Activated CD4-positive, alpha-beta T cell treated with anti-CD3 and anti-CD28 coated beads, Interleukin-2, amount 50 U/mL, for 48 hours (primary cell): ENCODE measurements at regions not wholly inside any gene's neighbourhood (a gene's known extent, or its start where the extent isn't known, plus 50 kb on each side); places are given as distances from the start of the nearest gene placed in this dataset.
"Not testable (repeated sequence)": the region's sequence is repeated elsewhere in the genome, so short reads cannot be mapped to it uniquely, and the experiment has no call there.

Source experiments
- DNase-seq, 2 experiments: peaks; one replicate each; pipeline ENCODE4 v3.0.0-alpha.2; 2020

DNA sequence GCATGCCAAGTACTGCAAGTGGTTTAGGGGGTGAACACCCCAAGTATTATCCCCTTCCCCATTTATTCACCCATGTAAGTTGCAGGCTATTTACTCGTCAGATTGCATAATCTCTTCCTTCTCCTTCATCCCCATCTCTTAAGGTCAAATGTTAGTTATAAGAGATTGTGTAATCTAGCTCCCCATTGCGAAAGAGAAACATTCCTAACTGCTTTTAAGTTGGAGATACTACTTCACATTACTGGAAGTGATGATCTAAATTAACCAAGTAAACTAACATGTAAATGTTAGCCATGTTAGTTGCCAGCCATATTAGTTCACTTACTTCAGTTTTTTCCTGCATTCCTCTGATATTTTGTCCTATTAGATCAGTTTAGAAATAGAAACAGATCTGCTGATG is 262.3 kb downstream of the TAF11L14 start:
- no peak for DNase-seq

GRCh38 chr5:17897776-17898175 is 263.5 kb downstream of the TAF11L14 start:
- DNase-seq: no peak

- no peak for DNase-seq
Observed at GRCh38 chr5:17898766-17899165, 264.5 kb downstream of the TAF11L14 start.

GRCh38 chr5:17907094-17907493 is 272.8 kb downstream of the TAF11L14 start:
- DNase-seq: no peak

DNA sequence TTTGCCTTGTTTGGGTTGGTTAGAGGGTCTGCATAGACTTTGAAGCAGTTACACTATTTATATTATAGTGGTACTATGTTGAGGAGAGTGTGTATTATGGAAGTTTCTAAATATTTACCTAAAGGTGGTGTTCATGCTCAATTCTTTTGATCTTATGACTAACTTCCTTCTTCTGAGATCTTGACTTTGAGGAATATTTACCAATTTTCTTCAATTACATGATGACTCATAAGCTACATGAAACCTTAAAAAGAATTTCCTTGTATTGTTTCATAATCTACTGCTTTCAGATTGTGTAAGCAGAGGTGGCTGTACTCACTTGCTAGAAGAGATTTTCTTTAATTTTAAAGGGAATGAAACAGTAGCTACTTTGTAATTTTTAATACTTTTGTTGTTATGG is 276.1 kb downstream of the TAF11L14 start:
- no peak for DNase-seq

- DNase-seq: no peak
Observed at GRCh38 chr5:17912794-17913193, 278.5 kb downstream of the TAF11L14 start.

DNA sequence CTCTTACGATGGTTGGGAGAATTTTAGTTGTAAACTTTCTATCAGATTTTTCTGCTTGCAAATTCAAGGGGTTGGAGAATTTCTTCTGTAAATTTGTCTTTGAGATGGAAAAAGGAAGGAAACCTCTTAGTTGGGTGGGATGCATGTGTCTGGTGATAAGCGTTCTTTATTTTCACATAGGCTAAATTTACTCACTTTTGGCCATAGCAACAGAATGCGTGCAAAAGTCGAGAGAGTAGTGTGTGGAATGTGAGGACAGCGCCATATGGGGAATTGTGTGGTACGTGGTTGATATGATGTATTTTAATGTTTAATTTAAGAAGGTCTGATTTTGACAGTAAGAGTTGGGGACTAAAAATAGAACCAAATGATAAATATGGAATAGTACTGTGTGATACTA is 282.2 kb downstream of the TAF11L14 start:
- DNase-seq: no peak

- DNase-seq: no peak
Observed at GRCh38 chr5:17917465-17917864, 283.2 kb downstream of the TAF11L14 start.

- DNase-seq: no peak
Observed at GRCh38 chr5:17918373-17919104, 284.3 kb downstream of the TAF11L14 start.

DNA sequence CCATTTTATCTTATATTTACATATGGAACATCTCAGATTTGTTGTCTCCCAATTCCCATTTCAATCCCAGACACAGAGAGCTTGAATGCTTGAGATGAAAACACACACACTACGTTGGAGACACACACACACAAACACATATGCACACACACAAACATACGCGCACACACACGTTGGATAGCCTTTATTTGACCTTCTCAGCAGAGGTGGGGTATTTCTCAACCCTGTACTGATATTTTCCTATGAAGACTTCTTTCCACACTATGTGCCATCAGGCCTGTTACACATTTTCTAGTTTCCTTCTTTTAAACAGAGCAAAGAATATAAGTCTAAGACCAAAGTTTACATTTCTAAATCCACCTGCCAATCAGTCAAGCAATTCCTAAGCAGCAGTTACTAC is 291.0 kb downstream of the TAF11L14 start:
- no peak for DNase-seq

GRCh38 chr5:17928581-17928981 is 294.3 kb downstream of the TAF11L14 start:
- no peak for DNase-seq

DNA sequence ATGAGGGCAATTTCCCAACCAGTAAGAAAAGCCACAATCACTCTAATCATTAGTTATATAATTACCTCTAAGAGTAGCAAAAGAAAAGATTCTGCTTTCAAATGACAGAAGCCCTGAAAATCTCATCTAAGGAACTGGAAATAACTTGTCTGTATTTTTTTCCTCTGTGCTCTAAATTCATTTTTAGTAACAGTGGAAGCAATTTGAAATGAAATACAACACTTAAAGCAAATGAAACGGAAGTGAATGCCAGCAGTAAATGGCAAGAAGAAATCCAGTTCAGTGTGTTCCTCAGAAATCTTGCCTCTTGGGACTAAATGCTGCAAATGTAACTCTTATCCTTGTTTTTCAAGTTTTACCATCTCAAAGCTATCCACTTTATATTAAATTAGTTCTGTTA is 294.9 kb downstream of the TAF11L14 start:
- no peak for DNase-seq

DNA sequence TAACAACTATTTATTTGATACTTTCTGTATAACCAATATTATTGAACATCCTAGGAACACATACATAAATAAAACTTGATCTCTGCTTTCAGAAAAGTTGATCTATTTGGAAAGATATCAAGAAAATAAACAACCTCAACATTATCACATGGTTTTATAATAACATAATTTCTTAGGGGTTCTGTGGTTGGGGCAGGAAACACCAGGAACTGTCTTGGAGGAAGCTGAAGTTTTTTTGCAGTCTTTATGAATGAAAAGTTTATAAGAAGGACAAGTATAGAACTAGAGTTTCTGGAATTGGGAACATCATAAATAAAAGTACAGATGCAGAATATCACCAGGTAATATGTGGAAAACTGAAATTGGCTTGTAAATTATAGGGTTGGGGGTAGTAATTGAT is 296.1 kb downstream of the TAF11L14 start:
- no peak for DNase-seq

DNA sequence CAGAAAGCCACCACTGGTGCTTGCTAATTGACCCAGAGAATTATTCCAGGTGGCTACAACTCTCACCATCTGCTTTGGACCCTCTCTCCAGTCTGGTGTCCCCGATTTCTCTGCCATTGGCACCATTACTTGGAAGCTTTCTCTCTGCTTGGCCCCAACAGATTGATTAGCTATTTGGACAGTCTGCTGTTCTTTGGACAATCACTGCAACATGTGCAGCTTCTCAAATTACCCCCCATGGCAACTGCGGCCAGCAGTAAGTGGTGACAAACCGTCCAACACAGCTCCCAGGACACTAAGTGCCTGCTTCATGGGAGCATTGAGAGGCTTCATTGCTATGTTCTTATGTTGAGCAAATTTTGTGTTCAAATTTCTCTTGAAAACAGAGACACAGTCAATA is 309.8 kb downstream of the TAF11L14 start:
- DNase-seq: no peak

GRCh38 chr5:17947029-17947428 is 312.8 kb downstream of the TAF11L14 start:
- no peak for DNase-seq

- no peak for DNase-seq
Observed at GRCh38 chr5:17951392-17952169, 317.3 kb downstream of the TAF11L14 start.

DNA sequence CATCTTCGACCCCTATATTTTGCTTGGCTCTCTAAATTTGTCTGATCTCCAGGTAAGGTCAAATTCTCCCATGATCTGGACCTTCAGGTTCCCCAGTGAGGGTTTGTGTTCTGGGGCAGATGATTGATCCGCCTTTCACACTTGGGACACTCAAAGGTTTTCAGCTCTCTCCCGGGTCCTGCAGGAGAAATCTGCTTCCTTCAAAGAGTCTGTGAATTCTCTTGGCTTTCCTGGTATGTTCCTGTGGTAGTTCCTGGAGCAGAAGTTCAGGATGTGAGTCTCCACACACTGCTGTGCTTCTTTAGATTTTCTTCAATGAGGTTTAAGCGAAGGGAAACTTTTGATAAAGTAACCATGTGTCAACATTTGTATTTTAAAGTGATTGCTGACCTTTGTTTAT is 318.0 kb downstream of the TAF11L14 start:
- no peak for DNase-seq

- no peak for DNase-seq
Observed at GRCh38 chr5:17964067-17964466, 329.8 kb downstream of the TAF11L14 start.

DNA sequence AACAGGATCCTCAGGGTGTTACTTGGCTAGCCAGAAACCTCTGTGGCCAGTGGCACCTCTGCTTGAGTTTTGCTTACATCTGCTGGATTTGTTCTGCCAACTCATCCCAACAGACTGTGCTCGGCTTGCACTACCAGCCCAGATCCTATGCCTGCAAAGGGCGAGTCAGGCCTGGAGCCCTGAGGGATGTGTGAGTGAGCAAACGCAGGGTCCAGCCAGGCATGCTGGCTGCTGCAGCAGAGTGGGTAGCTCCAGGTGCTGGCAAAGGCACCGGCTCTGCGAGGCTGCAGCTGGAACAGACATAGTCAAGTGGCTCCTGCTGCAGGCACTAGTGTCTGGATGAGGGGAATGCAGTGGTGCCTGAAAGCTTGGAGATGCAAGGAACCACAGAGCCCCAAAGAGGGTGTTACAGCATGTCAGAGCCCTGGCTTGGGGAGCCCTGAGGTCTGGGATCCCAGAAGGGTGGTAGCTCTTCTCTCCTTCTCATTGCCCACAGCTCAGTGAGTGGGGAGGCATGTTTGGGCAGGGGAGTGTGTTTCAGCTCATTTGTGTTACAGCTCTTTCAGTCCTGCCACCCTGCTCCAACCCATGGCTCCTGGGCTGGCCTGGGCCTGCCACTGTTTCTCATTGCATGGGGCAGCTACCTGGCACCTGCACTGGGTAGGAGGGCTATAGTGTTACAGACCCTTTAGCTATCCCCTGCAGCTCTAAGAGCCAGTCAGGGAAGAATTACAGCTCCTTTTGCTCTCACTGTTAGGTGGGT is 332.6 kb downstream of the TAF11L14 start:
- no peak for DNase-seq

GRCh38 chr5:17976404-17976803 is 342.1 kb downstream of the TAF11L14 start:
- DNase-seq: no peak

- no peak for DNase-seq
Observed at GRCh38 chr5:17978954-17979353, 344.7 kb downstream of the TAF11L14 start.

DNA sequence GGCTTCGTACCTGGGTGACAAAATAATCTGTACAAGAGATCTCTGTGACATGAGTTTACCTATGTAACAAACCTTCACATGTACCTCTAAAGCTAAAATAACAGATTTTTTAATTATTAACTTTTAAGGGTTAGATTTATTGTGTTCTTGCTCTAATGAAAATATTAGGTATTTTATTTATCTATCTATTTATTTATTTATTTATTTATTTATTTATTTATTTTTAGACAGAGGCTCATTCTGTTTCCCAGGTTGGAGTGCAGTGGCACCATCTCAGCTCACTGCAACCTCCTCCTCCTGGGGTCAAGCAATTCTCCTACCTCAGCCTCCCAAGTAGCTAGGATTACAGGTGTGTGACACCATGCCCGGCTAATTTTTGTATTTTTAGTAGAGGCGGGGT is 348.4 kb downstream of the TAF11L14 start:
- not testable (repeated sequence) for DNase-seq

- DNase-seq: no peak
Observed at GRCh38 chr5:17989036-17989435, 354.8 kb downstream of the TAF11L14 start.
